ENCODE measurements at regions not wholly inside any gene's neighbourhood (a gene's known extent, or its start where the extent isn't known, plus 50 kb on each side); places are given as distances from the start of the nearest gene placed in this dataset.

DNA sequence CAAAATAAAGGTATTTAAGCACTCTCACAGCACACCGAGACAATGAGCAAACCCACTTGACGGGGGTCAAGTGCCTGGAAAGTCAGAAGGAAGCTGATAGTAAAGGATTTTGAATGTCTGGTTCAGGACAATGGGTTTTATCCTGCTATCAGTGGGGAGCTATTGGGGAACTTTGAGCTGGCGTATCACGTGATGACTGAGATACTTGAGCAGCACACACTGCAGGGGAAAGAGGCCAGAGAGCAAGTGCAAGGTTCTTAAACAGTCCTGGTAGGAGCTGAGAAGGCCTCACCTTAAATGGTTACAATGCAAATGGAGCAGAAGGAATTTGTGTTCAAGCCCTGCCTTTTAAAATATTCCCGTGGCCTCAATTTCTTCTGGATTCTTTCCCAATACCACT lies 225.3 kb downstream of the LACC1 start:
- TF ChIP-seq GATA3 (IDR thresholded peaks at IDR 0.05; ENCODE audit: low read depth, low read length) (no peak), GATA2 (IDR thresholded peaks at IDR 0.05; ENCODE audit: low read depth, low read length) (no peak)

GRCh38 chr13:44106266-44107152 lies 226.8 kb downstream of the LACC1 start:
- no peak for TF ChIP-seq GATA3 (IDR thresholded peaks at IDR 0.05; ENCODE audit: low read depth, low read length)
- no peak for TF ChIP-seq GATA2 (IDR thresholded peaks at IDR 0.05; ENCODE audit: low read depth, low read length)

GRCh38 chr13:44107357-44108121 lies 227.8 kb downstream of the LACC1 start:
- TF ChIP-seq GATA3 (IDR thresholded peaks at IDR 0.05; ENCODE audit: low read depth, low read length) (no peak), GATA2 (IDR thresholded peaks at IDR 0.05; ENCODE audit: low read depth, low read length) (no peak)

GRCh38 chr13:44108331-44108858 lies 228.7 kb downstream of the LACC1 start:
- no peak for TF ChIP-seq GATA3 (IDR thresholded peaks at IDR 0.05; ENCODE audit: low read depth, low read length)
- no peak for TF ChIP-seq GATA2 (IDR thresholded peaks at IDR 0.05; ENCODE audit: low read depth, low read length)

GRCh38 chr13:44110091-44110621 lies 230.5 kb downstream of the LACC1 start:
- TF ChIP-seq GATA2 (IDR thresholded peaks at IDR 0.05; ENCODE audit: low read depth, low read length), result no peak
- TF ChIP-seq GATA3 (IDR thresholded peaks at IDR 0.05; ENCODE audit: low read depth, low read length), result no peak

DNA sequence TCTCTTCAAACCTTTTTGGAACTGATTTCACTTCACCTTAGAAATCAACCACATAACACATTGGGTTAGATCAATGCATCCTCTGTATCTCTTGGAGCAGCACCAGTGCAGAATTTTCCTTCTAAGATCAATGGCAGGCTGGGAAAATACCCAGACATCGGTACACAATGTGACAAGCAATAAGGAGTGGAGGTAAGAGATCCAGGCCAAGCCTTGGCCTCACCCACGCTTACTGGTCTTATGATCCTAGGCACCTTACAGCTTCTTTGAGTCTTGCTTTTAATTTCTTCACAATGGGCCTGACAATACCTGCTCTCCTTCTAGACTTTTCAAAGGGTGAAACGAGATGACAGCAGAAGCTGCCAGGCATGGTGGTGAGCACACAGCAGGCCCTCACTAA lies 232.0 kb downstream of the LACC1 start:
- TF ChIP-seq GATA2 (IDR thresholded peaks at IDR 0.05; ENCODE audit: low read depth, low read length) (no peak), GATA3 (IDR thresholded peaks at IDR 0.05; ENCODE audit: low read depth, low read length) (no peak)

- TF ChIP-seq GATA2 (IDR thresholded peaks at IDR 0.05; ENCODE audit: low read depth, low read length), result no peak
- no peak for TF ChIP-seq GATA3 (IDR thresholded peaks at IDR 0.05; ENCODE audit: low read depth, low read length)
These were observed 233.1 kb downstream of the LACC1 start for GRCh38 chr13:44112700-44113329.

DNA sequence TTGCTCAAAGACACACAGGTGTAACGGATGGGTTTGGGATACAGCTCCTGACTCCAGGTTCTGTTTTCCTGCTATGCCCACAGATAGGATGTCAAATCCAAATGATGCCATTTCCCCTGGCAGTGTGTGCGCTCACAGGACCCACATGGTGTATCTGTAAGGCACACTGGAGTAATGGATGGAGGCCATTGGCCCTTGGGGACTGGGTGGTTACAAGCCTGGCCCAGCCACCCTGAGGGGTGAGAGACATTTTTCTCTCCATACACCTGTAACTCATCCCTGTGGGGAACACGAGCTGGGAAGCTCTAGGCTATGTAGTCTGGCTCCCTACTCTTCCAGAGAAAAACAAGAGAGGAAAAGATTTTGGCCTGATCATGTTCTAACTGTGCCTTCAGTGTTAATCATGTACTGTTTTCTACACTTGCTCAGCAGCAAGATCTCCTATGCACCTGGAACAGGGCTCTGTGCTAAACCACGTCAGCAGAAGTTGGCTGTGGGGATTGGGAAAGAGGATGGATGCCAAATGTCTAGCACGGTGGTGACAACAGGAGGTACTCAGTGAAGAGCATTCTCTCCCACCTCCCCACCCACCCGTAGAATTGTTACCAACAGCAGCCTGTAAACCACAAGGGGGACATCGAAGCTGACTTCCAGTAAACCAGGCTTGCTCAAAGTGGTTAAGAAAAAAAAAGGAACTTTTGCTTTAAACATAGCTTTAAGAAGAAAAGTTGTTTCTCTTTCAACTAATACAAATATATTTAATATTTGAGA lies 237.0 kb downstream of the LACC1 start:
- TF ChIP-seq GATA2 (IDR thresholded peaks at IDR 0.05; ENCODE audit: low read depth, low read length), result no peak
- no peak for TF ChIP-seq GATA3 (IDR thresholded peaks at IDR 0.05; ENCODE audit: low read depth, low read length)

DNA sequence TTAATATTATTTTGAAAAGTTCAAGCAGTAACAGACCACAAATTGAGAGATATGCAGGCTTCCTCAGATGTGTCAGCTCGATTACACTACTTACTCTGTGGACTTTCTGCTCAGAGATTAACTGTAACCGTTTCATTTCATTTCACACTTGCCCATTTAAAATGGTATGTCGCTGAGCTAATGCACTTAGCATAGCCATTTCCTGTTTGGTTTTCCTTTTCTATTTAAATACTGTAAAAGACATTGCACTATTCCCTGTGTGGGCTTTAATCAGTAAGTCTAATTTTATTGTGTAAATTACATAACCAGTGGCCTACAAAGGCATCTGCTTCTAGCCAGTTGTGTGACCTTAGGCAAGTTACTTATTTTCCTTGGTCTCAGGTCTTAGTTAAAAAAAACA lies 237.6 kb downstream of the LACC1 start:
- no peak for TF ChIP-seq GATA2 (IDR thresholded peaks at IDR 0.05; ENCODE audit: low read depth, low read length)
- no peak for TF ChIP-seq GATA3 (IDR thresholded peaks at IDR 0.05; ENCODE audit: low read depth, low read length)

DNA sequence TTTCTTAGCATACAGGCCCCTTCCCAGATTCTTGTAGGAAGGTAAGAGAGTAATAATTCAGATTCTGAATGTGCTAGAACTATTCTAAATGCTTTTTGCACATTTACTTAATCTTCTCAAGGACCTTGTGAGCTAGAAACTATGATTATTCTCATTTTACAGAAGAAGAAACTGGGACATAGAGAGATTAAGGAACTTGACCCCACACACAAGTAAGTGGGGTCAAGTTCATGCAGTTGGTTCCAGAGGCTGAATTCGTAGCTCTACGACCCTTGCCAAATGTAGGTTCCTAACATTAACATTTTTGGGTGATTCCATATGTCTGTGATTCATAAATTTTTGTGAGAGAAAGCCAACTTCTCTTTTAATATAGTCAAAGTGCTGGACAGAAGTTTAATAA lies 238.1 kb downstream of the LACC1 start:
- TF ChIP-seq GATA2 (IDR thresholded peaks at IDR 0.05; ENCODE audit: low read depth, low read length), result no peak
- TF ChIP-seq GATA3 (IDR thresholded peaks at IDR 0.05; ENCODE audit: low read depth, low read length), result no peak

GRCh38 chr13:44118881-44119280 lies 239.2 kb downstream of the LACC1 start:
- no peak for TF ChIP-seq GATA2 (IDR thresholded peaks at IDR 0.05; ENCODE audit: low read depth, low read length)
- no peak for TF ChIP-seq GATA3 (IDR thresholded peaks at IDR 0.05; ENCODE audit: low read depth, low read length)

- no peak for TF ChIP-seq GATA3 (IDR thresholded peaks at IDR 0.05; ENCODE audit: low read depth, low read length)
- TF ChIP-seq GATA2 (IDR thresholded peaks at IDR 0.05; ENCODE audit: low read depth, low read length), result no peak
These were observed 240.3 kb downstream of the LACC1 start for GRCh38 chr13:44120043-44120442.
